IMR-90 (cell line): ENCODE measurements at regions not wholly inside any gene's neighbourhood (a gene's known extent, or its start where the extent isn't known, plus 50 kb on each side); places are given as distances from the start of the nearest gene placed in this dataset.

Source experiments
- FOS ChIP-seq: fragments of 150-350 bp; IDR thresholded peaks from 2 replicates; pipeline ENCODE4 v1.6.1; 2016; ENCODE audit warnings: low read depth, low read length
- MXI1 ChIP-seq: IDR thresholded peaks from 2 replicates; pipeline ENCODE4 v1.6.1; 2012; ENCODE audit warnings: low read depth, mild to moderate bottlenecking, low read length, moderate library complexity, borderline replicate concordance
- NFE2L2 ChIP-seq: fragments of 150-350 bp; IDR thresholded peaks from 2 replicates; pipeline ENCODE4 v1.6.1; 2016; ENCODE audit warnings: low read depth, mild to moderate bottlenecking, low read length
- RAD21 ChIP-seq: IDR thresholded peaks from 2 replicates; pipeline ENCODE4 v1.6.1; 2012; ENCODE audit warnings: low read length, improper control_type of control experiment
- TF ChIP-seq, protein P1 (sequence below): conservative IDR thresholded peaks from 2 replicates; pipeline ENCODE4 v1.5.1; 2012; ENCODE audit warnings: mild to moderate bottlenecking, low read depth, low read length, improper control_type of control experiment
- TF ChIP-seq, protein P2 (sequence below): fragments of 150-350 bp; IDR thresholded peaks from 2 replicates; pipeline ENCODE4 v1.6.1; 2017; ENCODE audit warnings: mild to moderate bottlenecking, antibody characterized with exemption, low read length, low read depth

DNA sequence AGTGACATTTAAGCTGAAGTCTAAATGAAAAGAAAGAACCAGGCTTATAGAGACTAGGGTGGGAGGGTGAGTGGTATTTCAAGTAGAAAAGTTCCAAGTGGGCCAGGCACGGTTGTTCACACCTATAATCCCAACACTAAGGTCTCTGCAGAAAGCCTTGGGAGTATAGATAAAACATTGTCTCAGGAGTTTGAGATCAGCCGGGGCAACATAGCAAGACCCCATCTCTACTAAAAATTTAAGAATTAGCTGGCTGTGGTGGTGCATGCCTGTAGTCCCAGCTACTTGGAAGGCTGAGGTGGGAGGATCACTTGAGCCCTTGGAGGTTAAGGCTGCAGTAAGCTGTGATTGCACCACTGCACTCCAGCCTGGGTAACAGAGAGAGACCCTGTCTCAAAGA is 143.4 kb upstream of the PKDCC start:
- TF ChIP-seq MXI1: no peak
- TF ChIP-seq, protein P1, sequence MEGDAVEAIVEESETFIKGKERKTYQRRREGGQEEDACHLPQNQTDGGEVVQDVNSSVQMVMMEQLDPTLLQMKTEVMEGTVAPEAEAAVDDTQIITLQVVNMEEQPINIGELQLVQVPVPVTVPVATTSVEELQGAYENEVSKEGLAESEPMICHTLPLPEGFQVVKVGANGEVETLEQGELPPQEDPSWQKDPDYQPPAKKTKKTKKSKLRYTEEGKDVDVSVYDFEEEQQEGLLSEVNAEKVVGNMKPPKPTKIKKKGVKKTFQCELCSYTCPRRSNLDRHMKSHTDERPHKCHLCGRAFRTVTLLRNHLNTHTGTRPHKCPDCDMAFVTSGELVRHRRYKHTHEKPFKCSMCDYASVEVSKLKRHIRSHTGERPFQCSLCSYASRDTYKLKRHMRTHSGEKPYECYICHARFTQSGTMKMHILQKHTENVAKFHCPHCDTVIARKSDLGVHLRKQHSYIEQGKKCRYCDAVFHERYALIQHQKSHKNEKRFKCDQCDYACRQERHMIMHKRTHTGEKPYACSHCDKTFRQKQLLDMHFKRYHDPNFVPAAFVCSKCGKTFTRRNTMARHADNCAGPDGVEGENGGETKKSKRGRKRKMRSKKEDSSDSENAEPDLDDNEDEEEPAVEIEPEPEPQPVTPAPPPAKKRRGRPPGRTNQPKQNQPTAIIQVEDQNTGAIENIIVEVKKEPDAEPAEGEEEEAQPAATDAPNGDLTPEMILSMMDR: no peak
- TF ChIP-seq RAD21: no peak
- TF ChIP-seq, protein P2, sequence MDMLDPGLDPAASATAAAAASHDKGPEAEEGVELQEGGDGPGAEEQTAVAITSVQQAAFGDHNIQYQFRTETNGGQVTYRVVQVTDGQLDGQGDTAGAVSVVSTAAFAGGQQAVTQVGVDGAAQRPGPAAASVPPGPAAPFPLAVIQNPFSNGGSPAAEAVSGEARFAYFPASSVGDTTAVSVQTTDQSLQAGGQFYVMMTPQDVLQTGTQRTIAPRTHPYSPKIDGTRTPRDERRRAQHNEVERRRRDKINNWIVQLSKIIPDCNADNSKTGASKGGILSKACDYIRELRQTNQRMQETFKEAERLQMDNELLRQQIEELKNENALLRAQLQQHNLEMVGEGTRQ: no peak
- no peak for TF ChIP-seq FOS
- TF ChIP-seq NFE2L2: no peak
